IPS-NIHi7 (cell line): ENCODE measurements at regions not wholly inside any gene's neighbourhood (a gene's known extent, or its start where the extent isn't known, plus 50 kb on each side); places are given as distances from the start of the nearest gene placed in this dataset.

Experiments
- DNase-seq: peaks from one replicate; pipeline ENCODE4 v3.0.0; 2012; ENCODE audit warnings: mixed read lengths; ENCODE audit errors: extremely low spot score

DNA sequence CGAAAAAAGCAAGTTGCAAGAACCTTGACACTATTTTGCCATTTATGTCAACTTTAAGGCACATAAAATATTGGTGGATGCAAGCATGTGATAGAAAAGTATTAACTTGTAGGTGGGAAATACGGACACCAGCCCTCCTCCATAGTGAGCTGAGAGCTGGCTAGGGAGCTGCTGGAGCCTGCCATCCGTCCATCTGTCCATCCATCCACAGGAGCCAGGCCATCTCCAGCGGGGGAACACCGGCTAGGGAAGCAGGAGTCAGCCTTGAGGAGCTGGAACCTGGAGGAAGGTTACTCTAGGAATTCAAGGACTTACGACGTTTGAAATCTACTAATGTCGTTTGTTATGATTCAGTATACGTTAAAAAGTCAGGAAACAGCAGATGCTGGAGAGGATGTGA, 120.7 kb upstream of the C14orf180 start:
- no peak for DNase-seq

DNA sequence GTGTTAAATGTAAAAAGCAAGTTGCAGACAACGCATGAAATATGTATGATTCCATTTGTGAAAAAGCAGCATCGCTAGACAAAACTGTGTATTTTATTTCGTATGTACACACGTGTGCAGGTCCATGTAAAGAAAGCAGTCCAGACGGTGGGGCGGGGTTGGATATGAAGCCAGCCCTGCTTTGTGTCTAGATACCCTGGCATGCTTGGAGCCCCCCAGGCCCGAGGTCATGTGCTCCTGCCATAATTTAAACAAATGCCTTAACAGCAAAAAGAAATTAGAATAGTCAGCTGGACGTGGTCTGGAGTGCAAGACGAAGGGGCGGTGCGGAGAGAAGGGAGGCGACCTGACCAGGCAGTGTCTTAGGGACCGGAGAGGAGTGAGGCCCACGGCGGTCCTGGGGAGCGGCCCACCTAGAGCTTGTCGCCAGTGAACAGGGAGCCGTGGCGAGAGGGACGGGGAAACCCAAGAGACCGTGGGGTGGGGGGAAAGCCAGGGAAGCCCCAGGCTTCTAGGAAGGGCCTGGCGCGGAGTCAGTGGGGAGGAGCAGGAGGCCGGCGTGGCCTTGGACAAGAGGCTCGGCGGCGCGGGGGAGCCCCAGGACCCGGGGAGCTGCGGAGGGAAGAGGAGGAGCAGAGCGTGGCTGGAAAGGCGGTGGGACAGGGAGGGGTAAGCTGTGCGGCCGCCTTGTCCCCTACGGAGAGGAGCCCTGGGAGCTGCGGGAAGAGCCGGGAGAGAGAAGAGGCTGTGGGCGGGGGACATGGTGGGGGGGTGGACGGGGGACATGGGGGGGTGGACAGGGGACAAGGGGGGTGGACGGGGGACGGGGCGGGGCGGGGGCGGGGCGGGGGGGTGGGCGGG, 118.5 kb upstream of the C14orf180 start:
- peak; percentile 77 for DNase-seq

DNA sequence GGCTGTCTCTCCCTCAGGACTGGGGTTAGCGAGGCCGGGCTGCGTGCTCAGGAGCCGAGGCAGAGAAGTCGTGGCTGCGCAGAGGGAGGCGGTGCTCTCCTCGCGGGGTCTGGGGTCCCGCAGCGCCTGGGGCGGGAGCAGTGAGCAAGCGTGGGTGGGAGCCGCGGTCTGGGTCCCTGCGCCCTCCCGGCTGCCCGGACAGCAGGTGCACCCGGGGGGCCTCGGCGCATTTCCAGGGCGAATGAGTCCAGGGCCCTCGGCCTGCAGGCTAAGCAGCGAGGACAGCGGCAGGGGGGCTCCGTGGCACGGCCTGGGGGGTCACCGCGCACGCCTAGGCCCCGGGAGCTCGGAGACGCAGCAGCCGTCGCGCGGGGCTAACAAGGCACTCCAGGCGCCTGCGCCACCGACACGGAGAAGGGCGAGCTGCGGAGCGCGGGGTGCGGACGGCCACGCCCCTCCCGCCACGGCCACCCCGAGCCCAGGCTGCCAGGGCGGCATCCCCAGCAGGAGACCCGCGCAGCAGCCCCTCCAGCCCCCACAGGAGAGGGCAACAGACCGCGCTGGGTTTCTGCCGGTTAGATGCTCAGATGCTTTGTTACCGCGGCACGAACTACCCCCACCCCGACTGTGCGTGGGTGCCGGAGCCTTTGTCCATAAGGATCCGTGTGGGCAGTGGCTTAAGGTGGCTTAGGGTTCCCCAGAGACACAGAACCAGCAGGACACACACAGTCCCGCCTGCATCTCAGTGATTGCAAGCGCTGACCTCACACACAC, 117.7 kb upstream of the C14orf180 start:
- DNase-seq = no peak

DNA sequence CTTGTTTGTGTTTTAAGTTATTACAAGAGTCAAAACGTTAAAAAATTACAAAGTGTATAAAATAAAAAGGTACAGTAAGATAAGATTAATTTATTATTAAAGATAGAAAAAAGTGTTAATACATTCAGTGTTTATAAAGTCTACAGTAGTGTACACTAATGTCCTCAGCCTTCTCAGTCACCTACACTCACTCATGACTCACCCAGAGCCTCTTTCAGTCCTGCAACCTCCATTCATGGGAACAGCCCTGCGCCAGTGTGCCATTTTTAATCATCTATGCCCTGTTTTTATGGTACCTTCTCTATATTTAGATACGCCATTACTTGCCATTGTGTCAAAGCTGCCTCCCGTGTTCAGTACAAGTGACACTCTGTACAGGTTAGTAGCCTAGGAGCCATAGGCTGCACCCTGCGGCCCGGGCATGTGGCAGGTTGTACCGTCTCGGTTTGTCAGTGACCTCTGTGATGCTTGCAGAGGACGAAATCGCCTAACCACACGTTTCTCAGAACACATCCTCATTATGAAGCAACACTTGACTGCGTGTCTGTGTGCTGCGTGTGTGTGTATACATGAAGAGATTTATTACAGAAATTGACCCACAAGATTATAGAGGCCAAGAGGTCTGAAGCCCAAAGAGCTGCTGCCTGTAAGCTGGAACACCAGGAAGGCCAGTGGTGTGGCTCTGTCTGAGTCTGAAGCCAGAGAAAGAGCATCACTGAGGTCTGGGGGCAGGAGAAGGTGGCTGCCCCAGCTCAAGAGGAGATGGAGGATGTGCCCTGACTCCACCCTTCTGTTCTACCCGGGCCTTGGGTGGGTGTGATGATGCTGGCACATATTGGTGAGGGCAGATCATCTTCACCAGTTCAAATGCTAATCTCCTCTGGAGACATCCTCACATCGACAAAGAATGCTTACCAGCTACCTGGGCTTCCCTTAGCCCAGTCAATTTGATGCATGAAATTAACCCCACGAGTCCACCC, 116.6 kb upstream of the C14orf180 start:
- DNase-seq = no peak

DNA sequence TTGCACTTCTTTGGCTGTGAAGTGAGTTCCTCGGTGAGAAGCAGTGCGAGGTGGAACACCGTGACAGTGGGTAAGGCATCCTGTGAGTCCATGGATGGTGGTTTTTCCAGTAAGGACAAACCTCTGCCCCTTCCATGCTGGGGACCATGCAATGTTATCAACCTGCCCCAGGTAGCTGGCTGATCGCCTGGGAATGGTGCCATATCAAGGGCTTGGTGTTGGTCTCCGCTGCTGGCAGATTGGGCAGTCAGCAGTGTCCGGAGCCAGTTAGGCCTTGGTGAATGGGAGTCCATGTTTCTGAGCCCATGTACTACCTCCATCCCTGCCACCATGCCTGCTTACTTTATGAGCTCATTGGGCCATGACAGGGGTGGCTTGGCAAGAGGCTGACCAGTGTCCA, 114.7 kb upstream of the C14orf180 start:
- DNase-seq = no peak

DNA sequence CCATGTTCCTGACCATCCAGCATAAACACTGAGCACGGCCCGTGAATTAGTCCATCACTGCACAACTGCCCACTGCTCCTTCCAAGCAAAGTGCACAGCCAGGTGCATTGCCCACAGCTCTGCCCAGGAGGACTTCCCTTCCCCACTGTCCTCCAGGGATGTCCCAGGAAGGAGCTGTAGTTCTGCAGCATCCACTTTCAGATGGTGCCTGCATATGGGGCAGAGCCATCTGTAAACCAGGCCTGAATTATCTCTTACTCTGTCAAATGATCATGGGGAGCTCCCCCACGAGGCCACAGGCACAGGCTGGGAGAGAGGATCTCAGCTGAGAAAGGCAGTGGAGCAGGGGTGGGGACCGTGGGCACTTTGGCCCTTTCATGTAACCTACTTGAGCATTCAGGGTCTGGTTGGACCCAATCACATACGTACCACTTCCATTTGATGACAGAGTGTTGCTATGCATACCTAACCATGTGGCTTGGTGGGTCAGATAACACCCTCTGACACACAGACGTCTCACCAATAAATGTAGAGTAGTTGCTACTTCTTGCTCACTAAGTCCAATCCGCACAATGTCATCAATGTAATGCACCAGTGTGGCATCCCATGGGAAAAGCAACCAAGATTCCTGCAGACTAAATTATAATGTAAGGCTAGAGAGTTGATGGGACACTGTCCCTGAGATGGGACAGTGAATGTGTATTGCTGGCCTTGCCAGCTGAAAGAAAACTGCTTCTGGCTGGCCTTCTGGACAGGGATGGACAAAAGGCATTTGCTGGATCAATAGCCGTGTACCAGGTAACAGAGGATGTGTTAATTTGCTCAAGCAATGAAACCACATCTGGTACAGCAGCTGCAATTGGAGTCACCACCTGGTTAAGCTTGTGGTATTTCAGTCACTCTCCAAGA, 113.8 kb upstream of the C14orf180 start:
- no peak for DNase-seq

DNA sequence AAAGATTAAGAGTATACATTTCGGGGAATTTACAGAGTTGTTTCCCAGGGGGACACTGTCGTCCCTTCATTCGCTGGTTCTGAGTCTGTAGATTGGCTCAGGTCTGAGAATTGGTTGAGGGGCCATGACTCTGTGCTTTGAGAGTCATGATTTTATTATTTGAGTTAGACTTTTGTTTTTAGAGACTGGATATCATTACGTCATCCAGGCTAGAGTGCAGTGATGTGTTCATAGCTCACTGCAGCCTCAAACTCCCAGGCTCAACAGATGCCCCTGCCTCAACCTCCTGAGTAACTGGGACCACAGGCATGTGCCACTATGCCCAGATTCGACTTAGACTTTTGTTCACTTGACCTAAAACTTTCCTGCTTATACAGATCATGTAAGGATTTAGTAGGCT, 112.3 kb upstream of the C14orf180 start:
- no peak for DNase-seq

DNA sequence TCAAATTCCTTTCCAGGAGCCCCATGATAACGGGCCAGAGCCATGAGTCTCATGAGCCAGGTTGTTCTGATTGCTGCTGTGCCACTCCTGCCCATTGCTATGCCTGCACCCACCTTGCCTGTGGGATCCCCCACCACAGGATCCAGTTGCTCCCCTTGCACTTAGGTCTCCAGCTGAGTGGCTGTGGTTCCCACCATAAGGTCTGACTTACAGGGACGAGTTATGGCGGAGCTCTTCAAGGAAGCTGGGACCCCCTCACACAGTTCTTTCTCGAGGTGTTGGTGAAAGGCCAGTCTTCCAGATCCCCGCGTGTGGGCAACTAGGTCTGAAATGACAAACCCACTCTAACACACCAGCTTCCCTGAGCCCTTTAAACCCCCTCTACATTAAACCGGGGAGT, 111.9 kb upstream of the C14orf180 start:
- DNase-seq = no peak

DNA sequence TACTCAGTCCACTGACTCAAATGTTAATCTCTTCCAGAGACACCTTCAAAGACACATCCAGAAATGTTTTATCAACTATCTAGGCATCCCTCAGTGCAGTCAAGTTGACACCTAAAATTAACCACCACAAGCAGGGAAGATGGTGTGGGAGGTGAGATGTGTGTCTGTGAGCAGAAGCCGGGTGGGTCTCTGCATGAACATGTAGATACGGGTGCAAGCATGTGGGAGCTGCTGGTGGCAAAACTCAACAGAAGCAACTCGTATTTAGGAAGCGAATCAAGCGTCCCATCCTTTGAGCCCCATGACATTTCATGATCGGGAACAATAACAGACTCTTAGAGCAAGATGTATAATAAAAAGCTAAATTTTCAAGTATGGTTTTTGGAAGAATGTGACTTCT, 110.0 kb upstream of the C14orf180 start:
- DNase-seq = no peak

DNA sequence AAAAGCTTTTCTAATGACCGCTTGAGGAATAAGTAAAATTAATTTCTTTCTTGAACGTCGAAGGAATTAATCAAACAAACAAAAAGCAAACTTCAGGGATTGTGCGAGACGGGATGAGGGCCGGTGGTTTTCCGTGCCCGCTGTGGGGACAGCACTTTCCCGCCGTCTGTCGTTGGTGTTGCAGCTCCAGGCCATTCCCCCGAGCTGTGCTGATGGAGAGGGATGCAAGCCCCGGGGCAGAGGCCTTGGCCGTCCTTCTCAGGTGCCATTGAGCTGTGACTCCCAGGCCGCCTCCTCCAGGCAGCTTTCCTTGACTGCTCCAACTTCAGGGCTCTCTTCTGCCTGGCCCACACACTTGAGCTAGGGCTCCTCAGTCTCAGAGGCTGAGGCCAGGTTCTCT, 109.0 kb upstream of the C14orf180 start:
- no peak for DNase-seq

DNA sequence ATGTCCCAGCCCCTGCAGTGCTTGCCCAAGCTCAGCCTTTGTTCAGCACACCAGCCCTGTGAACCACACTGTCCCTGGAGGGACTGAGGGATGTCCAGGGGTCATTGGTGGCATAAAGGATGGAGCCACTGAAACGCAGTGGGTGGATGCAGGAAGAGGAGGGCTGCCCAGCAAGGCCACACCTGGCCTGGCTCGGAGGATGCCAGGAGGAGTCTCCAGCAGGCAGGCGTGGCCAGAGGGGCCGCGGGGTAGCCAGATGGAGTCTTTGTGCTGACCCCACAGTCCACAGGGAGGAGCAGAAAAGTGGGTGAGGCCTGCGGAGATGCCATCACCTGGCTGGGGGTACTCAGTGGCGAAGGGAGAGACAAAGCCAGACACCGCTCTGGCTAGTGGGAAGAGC, 108.5 kb upstream of the C14orf180 start:
- DNase-seq = no peak

DNA sequence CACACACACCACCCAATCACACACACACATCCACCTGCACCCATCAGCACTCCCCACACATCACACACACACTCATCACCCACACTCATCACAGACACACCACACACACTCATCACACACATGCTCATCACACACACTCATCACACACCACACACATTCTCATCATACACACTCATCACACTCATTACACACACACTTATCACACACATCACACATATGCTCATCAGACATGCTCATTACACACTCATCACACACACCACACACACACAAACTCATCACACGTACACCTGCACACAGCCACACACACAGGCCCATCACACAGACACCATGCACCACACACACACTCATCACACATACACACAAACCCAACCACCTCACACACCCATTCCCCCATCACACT, 107.5 kb upstream of the C14orf180 start:
- DNase-seq = no peak

DNA sequence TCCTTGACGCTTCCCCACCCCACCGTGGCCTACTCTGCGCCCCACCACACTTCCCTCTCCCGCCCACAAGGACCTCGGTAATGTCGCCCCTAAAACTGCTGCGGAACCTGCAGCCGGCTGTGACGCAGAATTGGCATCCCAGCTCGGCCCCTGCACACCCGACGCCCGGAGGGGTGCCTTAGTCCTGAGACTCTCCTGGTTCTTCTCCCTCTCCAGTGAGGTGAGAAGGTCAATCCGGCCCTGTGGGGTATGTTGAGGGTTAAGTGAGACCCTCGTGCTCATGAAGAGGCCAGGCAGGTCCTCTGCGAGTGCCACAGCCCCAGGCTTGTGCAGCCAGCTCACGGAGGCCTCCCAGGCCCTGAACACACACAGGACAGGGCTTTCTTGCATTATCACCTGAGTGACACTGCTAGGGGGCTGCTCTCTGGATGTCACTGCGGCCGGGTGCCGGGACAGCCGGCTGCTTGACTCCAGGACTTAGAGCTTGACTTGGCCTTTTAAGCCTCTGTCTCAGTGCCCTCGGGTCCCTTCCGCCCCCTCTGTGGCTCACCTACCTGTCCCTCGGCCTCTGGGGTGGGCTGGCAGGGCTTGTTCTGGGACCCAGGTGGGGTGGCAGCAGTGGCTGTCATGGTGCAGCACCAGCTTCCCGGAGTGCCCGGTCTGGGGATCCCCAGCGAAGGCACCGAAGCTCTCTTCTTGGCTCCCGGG, 106.9 kb upstream of the C14orf180 start:
- no peak for DNase-seq

DNA sequence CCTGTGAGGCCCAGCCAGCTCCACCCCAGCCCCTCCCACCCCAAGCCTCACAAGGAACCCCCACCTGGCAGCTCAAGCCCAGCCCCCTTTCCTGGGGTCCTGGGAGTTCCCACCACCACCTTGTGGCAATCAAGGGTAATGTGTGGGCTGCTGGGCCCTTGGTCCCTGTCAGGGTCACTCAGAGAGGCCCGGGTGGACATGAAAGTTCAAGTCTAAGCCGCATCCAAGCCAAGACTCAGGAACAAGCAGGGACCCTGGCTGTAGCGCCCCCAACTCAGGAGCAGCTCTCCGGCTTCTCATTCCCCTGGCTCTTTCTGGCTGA, 106.4 kb upstream of the C14orf180 start:
- peak; percentile 74 for DNase-seq

DNA sequence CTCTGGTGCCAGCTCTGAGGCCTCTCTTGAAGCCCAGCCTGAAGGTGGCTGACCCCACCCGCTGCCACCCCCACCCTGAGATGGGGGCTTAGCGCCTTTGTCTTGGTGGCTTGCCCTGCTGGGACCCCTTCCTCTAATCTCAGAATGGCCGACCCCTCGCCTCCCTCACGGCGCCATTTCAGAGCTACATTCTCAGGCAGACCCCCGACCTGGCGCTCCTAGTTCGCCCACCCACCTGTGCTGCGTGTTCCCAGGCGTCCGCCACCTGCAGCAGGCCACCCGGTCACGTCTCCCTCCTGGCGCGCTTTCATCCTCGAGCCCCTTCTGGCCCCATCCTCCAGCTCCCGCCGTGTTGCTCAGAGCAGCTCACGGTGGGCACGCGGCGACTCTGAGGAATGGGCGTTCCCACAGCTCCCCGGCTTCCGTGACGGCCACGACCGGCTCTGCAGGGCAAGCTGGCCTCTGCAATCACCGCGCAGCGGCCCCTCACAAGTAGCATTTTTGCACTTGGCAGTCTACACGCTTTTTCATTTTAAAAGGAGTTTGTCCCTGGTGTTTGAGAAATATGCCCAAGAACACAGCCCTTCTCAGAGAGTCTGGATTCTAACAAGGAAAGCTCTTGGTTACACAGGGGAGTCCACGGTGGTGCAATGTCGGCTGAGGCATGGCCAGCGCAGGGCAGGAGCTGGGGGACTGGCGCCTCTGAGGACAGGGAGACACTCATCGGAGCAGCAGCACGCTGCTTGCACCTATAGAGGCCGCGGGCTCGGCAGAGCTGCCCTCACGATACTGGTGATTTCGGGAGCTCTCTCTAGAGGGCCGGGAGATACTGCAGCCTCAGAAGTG, 105.7 kb upstream of the C14orf180 start:
- no peak for DNase-seq

DNA sequence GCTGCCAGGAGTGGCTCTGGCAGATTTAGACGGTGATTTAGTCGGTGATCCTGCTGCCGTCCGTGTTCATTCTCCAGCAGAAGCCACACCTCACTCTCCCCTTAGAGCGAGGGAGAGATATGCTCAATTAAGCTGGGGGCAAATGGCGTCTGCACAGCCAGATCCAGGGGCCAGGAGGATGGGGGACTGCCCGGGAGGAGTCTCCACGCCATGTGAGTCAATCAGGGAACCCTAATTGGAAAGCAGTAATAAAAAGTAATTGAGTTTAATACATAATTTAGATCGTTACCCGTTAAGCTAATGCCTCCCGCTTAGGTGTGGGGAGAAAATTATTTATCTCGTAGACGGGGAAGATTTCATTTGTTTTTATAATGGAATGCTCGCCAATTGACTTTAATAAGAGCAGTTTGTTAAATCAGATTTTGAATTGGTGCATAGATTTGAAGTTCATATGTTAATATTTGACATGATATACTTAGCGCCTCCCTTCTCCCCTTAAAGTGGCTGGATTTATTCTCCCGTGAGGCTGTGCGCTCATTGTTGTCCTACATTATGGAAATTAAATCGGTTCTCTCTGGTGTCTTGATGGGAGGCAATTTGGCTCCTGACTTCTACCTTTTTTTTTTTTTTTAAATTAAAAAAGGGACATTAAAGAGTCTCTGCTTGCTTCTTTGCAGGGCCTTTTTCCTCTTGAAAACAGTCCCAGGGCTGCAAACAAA, 104.9 kb upstream of the C14orf180 start:
- no peak for DNase-seq

DNA sequence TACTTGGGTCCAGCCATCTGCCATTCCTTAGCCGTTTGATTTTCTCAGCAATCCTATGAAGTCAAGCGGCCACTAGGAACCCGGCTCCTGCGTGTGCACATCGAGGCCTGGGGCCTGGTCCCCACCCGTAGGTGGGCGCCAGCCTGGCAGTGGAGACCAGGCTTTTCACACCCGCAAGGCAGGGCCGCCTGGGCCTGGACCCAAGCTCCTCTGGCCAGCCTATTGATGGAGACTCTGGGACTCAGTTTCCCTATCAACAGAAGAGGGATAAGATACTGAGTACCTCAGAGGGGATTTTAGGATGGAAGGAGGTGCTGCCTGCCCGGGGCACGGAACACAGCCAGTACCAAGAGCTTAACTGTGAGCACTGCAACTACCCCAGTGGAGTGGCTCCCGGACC, 104.3 kb upstream of the C14orf180 start:
- no peak for DNase-seq

DNA sequence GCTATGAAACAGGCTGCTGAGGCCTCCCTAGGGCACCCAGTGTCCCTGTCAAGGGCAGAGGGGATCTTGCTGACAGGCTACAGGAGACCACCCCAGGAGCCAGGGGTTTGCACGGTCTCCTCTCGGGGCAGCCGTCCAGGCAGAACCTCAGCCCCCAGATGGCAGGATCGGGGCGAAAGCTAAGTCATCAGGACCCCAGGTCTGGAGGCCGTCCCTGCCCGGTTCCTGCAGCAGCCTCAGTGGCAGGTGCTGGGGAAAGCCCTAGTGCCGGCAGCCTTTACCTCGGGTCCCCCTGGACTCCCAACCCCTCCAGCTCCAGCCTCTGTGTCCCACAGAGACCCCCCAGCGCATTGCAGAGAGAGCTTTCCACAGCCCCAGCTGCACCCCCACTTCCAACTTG, 103.8 kb upstream of the C14orf180 start:
- no peak for DNase-seq

DNA sequence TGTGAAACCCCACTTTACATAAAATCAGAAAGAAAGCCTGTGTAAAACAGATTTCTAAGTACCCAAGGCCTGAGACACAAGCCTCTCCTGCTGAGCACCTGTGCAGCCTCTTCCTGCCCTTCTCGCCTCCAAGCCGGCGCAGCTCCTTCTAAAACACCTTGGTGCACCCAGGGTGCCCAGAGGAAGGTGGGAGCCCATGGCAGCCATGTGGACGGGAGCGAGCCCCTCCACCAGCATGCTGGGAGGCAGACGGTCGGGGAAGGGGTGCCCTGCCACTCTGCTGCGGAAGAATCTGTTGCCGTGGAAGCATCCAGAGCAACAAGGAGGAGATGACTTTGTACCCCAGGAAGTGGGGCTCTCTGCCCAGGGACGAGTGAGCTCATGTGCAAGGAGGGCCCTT, 103.1 kb upstream of the C14orf180 start:
- no peak for DNase-seq
